ENCODE measurements at regions not wholly inside any gene's neighbourhood (a gene's known extent, or its start where the extent isn't known, plus 50 kb on each side); places are given as distances from the start of the nearest gene placed in this dataset.

- TF ChIP-seq CTCF (IDR thresholded peaks at IDR 0.05; ENCODE audit: poor library complexity, severe bottlenecking) (no peak), POLR2AphosphoS5 (IDR thresholded peaks at IDR 0.05) (no peak), EP300 (conservative IDR thresholded peaks at IDR 0.05; ENCODE audit: poor library complexity, severe bottlenecking) (no peak), RAD21 (conservative IDR thresholded peaks at IDR 0.05) (no peak), EZH2 (IDR thresholded peaks at IDR 0.05; ENCODE audit: borderline replicate concordance, insufficient read depth, low read length, poor library complexity, severe bottlenecking) (no peak), TAF1 (IDR thresholded peaks at IDR 0.05; ENCODE audit: low read depth) (no peak)
Measured at GRCh38 chr10:59088912-59089573, 87.4 kb upstream of the PHYHIPL start.
